NB4 (cell line): ENCODE measurements at regions not wholly inside any gene's neighbourhood (a gene's known extent, or its start where the extent isn't known, plus 50 kb on each side); places are given as distances from the start of the nearest gene placed in this dataset.

Experiments
- POLR2A ChIP-seq: IDR thresholded peaks from 2 replicates; pipeline ENCODE4 v1.6.1; 2011; ENCODE audit warnings: mild to moderate bottlenecking; ENCODE audit not compliant: insufficient read length; ENCODE audit errors: extremely low read depth
- TF ChIP-seq, protein P1 (sequence below): IDR thresholded peaks from one replicate; pipeline ENCODE4 v1.5.1; 2012; ENCODE audit warnings: low read depth, low read length

DNA sequence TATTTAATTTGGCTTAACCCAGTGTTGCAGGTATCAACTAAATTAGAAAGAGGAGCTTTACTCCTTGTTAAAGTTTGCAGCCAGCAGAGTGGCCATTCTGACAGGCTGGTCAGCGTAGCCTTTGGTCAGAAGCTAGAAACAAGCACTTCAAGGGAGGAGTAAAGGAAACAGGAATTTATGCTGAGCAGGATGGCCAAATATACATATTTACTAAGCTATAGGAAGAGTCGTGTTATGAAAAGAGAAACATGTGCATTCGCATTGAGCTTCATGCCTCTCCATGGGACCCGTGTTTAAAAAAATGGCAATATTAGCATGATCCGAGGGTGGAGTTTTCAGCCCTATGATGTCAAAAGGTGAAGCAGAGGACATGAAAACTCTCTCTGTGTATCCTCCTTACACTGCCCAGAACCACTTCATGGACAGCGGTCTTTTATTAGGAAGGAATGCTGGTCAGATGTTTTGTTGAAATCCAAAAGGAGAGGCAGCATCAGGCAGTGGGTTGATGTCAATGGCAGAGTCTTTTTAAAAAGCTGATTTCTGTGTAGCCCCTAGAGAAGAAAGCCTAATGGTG is 71.8 kb upstream of the MAPK10 start:
- TF ChIP-seq POLR2A = no peak
- TF ChIP-seq, protein P1, sequence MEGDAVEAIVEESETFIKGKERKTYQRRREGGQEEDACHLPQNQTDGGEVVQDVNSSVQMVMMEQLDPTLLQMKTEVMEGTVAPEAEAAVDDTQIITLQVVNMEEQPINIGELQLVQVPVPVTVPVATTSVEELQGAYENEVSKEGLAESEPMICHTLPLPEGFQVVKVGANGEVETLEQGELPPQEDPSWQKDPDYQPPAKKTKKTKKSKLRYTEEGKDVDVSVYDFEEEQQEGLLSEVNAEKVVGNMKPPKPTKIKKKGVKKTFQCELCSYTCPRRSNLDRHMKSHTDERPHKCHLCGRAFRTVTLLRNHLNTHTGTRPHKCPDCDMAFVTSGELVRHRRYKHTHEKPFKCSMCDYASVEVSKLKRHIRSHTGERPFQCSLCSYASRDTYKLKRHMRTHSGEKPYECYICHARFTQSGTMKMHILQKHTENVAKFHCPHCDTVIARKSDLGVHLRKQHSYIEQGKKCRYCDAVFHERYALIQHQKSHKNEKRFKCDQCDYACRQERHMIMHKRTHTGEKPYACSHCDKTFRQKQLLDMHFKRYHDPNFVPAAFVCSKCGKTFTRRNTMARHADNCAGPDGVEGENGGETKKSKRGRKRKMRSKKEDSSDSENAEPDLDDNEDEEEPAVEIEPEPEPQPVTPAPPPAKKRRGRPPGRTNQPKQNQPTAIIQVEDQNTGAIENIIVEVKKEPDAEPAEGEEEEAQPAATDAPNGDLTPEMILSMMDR = no peak
